ENCODE measurements at regions not wholly inside any gene's neighbourhood (a gene's known extent, or its start where the extent isn't known, plus 50 kb on each side); places are given as distances from the start of the nearest gene placed in this dataset.

DNA sequence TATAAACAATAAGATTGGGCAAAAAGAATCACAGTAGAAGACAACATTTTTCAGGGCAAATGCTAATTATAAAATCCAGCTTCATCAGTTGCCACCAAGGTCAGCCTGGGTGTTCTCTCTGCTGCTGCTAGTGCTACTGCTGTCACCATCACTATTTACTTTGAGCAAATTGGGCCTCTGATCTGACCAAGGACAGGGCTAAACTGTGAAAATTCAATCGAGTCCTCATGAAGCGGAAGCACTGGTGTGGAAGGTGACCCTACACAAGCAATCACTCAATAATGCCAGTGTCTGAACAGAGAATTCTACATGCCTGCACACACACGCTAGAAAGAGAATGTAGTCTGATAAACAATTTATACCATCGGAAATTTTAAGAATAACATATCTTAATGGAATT lies 122.9 kb upstream of the TTC29 start:
- TF ChIP-seq, protein P1, sequence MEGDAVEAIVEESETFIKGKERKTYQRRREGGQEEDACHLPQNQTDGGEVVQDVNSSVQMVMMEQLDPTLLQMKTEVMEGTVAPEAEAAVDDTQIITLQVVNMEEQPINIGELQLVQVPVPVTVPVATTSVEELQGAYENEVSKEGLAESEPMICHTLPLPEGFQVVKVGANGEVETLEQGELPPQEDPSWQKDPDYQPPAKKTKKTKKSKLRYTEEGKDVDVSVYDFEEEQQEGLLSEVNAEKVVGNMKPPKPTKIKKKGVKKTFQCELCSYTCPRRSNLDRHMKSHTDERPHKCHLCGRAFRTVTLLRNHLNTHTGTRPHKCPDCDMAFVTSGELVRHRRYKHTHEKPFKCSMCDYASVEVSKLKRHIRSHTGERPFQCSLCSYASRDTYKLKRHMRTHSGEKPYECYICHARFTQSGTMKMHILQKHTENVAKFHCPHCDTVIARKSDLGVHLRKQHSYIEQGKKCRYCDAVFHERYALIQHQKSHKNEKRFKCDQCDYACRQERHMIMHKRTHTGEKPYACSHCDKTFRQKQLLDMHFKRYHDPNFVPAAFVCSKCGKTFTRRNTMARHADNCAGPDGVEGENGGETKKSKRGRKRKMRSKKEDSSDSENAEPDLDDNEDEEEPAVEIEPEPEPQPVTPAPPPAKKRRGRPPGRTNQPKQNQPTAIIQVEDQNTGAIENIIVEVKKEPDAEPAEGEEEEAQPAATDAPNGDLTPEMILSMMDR (IDR thresholded peaks at IDR 0.05 in 8 of 11, conservative IDR thresholded peaks at IDR 0.05 in 3 of 11), result no peak
- TF ChIP-seq POLR2A (IDR thresholded peaks at IDR 0.05) (no peak), POLR2AphosphoS5 (IDR thresholded peaks at IDR 0.05) (no peak)
